Natural killer cell treated with Interleukin-12 subunit alpha and Interleukin-12 subunit beta and Interleukin-15 and Interleukin-18, amount 100 ng/mL, for 72 hours (primary cell): ENCODE measurements at regions not wholly inside any gene's neighbourhood (a gene's known extent, or its start where the extent isn't known, plus 50 kb on each side); places are given as distances from the start of the nearest gene placed in this dataset.
"Not testable (repeated sequence)": the region's sequence is repeated elsewhere in the genome, so short reads cannot be mapped to it uniquely, and the experiment has no call there.

Experiments
- ATAC-seq, 2 donors: fragments of 150-1000 bp; cut with Tn5 transposase in 1 of 2; sonication (Bioruptor Pico), chemical (Tn5 transposase) in 1 of 2; 2 replicates each; pipeline ENCODE4 v1.10.0; 2021
- DNase-seq: peaks from one replicate; pipeline ENCODE4 v3.0.0; 2022; ENCODE audit warnings: low spot score
- H3K27ac Mint-ChIP-seq, 2 donors: 1 replicate in 1 of 2; 2 replicates in 1 of 2; pipeline ENCODE4 v1.8.0; 2022; ENCODE audit warnings: mixed read lengths in 2 of 2, mild to moderate bottlenecking in 1 of 2, moderate library complexity in 1 of 2
- H3K27me3 Mint-ChIP-seq, 2 donors: 1 replicate in 1 of 2; 2 replicates in 1 of 2; pipeline ENCODE4 v1.8.0; 2022; ENCODE audit warnings: mixed read lengths in 2 of 2
- H3K36me3 Mint-ChIP-seq: one replicate; pipeline ENCODE4 v1.8.0; 2022; ENCODE audit warnings: mixed read lengths
- H3K4me1 Mint-ChIP-seq, 2 donors: 1 replicate in 1 of 2; 2 replicates in 1 of 2; pipeline ENCODE4 v1.8.0; 2022; ENCODE audit warnings: low read depth in 2 of 2, mixed read lengths in 2 of 2, mild to moderate bottlenecking in 1 of 2
- H3K4me3 Mint-ChIP-seq: one replicate; pipeline ENCODE4 v1.8.0; 2022; ENCODE audit warnings: mixed read lengths
- H3K9me3 Mint-ChIP-seq: 2 replicates; pipeline ENCODE4 v1.8.0; 2022; ENCODE audit warnings: mixed read lengths

DNA sequence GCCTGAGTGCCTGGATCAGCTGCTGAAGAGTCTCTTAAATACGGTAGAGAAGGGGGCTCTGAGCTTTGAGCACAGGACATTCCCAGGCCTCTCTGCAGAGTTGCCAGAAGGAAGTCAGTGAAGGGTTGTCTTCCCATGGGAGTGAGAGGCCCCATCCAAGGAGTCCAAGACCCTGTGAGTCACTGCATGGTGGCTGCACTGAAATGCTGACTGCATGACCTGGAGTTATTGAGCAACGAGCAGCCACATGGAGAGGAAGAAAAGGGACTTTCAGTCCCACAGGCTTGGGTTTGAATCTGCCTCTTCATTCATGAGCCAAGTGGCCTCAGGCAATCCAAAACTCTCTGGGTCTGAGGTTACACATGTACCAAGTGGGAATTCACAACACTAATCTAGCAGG lies 69.6 kb upstream of the RASGRF1 start:
- Mint-ChIP-seq H3K4me3 (no peak overlapping the region), H3K27ac (no peak overlapping the region), H3K27me3 (peaks cover 17 to 27% of the 10 kb centered on the region in 2 donors), H3K4me1 (no peaks in the 10 kb centered on the region), H3K36me3 (no peaks in the 10 kb centered on the region), H3K9me3 (no peaks in the 10 kb centered on the region)
- ATAC-seq (no peak), DNase-seq (no peak)

DNA sequence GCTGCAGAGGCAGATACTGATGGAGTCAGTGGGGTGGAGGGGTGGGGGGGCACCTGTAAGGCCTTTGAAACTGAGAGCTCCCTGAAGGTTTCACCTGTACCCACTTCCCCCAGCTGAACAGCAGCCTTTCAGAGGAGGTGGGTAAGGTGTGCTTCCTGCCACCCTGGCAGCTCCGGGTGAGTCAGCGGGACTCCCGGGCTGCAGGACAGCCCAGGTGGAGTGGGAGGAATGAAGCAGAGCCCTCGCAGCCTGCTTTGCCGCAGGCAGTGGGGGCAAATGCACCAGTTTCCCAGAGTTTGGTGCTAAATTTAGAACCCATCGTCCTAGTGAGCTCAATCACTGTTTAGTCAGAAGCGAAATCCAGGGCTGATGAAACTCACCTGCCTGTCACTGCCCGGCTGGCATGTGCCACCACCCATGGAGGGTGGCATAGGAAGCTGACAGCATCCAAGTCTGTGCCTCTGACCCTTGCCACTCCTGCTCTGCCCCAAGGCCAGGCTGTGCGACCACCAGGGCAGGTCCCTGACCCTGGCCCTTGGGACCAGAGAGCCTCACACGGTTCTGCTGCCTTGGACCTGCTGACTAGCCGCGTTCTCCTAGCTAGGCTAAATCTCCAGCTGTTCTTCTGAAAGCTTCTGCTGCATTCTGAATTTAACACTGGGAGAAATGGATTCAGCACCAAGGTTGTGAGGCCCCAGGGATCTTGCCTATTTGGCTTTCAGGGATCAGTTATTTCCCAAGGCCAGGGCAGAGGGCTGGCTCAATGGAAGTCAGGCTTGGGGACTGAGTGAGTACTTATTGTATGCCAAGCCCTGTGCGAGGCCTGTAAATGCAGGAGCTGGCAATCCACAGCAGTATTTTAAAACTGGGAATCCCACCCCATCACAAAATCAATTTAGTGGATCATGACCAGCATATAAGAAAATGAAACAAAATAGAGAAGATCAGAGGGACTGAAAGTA lies 67.3 kb upstream of the RASGRF1 start:
- no peak overlapping the region for H3K4me3 Mint-ChIP-seq
- DNase-seq: no peak
- peaks cover 8 to 9% of the 10 kb centered on the region in 2 donors for H3K27me3 Mint-ChIP-seq
- ATAC-seq: peak; percentile 33 to 45
- no peaks in the 10 kb centered on the region for H3K9me3 Mint-ChIP-seq
- no peaks in the 10 kb centered on the region for H3K4me1 Mint-ChIP-seq
- no peaks in the 10 kb centered on the region for H3K36me3 Mint-ChIP-seq
- no peak overlapping the region for H3K27ac Mint-ChIP-seq

DNA sequence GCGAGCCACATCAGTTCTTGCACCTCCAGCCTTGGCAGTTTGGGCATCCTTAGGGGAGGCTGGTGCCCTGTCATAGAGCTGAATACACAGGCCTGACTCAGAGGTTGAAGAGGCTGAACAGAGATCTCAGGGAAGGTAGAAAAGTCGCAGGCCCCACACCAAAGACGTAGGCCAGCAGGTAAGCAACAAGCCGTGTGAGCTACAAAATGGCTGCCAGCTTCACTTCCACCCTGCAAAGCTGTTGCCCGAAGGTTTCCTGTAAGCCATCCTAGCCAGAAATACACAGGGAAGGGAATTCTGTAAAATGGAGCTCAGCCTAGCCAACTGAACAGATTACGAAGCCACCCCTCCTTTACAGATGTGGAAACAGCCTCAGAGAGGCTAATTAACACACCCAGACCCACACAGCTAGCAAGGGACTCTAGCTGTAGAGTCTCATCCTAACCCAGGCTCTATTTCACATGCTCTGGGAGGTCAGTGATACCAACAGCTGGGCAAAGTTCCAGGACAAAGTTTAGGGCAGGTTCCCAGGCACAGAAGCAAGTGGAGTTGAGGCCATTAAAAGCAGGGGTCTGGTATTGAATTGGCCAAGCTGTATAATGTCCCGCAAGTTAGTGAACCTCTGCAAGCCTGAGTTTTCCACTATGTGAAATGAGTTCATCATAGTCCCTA lies 66.3 kb upstream of the RASGRF1 start:
- ATAC-seq: no peak
- H3K36me3 Mint-ChIP-seq: no peaks in the 10 kb centered on the region
- H3K27ac Mint-ChIP-seq: no peak overlapping the region
- H3K4me3 Mint-ChIP-seq: no peak overlapping the region
- no peak for DNase-seq
- no peaks in the 10 kb centered on the region for H3K9me3 Mint-ChIP-seq
- no peaks in the 10 kb centered on the region for H3K4me1 Mint-ChIP-seq
- H3K27me3 Mint-ChIP-seq: peaks cover 9 to 14% of the 10 kb centered on the region in 2 donors

DNA sequence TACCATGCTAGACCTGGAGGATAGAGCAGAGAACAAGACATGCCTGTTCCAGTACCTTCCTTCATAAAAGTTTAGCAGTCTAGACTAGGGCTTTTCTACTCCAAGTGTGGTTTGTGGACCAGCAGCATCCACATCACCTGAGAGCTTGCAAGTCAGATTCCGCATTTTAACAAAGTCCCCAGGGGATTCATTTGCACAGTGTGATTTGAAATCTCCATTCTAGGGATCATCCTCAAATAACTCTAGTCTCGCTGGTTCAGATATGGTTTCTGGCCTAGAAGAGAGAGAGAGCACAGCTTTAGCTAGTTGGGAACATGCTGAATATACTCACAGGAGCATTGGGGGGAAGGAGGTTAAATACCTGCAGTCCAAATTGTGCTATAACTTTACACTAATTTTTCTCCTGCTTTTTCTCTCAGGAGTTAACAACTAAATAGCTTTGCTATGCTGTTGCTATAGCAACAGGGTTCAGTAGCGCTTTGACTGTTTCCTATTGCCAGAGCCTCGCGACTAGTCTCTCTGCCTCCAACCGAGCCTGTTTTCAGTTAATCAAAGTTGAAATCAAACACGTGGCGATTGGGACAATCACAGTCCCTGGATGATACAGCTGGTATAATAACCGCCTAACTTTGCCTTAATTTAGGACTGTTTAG lies 64.0 kb upstream of the RASGRF1 start:
- Mint-ChIP-seq H3K4me1 (no peaks in the 10 kb centered on the region), H3K27ac (no peak overlapping the region)
- DNase-seq: no peak

DNA sequence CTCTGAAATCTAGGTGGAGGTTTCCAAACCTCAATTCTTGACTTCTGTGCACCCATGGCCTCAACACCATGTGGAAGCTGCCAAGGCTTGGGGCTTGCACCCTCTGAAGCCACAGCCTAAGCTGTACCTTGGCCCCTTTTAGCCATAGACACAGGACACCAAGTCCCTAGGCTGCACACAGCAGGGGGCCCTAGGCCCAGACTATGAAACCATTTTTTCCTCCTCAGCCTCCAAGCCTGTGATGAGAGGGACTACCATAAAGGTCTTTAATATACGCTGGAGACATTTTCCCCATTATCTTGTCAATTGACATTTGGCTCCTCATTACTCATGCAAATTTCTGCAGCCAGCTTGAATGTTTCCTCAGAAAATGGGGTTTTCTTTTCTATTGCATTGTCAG lies 53.7 kb upstream of the RASGRF1 start:
- H3K4me3 Mint-ChIP-seq, ATAC-seq, DNase-seq, H3K4me1 Mint-ChIP-seq, H3K9me3 Mint-ChIP-seq, H3K27ac Mint-ChIP-seq: not testable (repeated sequence)
- H3K27me3 Mint-ChIP-seq: peaks cover 33 to 58% of the 10 kb centered on the region in 2 donors
- H3K36me3 Mint-ChIP-seq: peaks cover 25% of the 10 kb centered on the region

More for the DNA sequence above, 64.0 kb upstream of the RASGRF1 start:
- peak in 1 of 2 donors; percentile 6 for ATAC-seq
- peaks cover 7 to 14% of the 10 kb centered on the region in 2 donors for H3K27me3 Mint-ChIP-seq
- H3K4me3 Mint-ChIP-seq: no peak overlapping the region
- peaks cover 5% of the 10 kb centered on the region for H3K36me3 Mint-ChIP-seq
- H3K9me3 Mint-ChIP-seq: no peaks in the 10 kb centered on the region

DNA sequence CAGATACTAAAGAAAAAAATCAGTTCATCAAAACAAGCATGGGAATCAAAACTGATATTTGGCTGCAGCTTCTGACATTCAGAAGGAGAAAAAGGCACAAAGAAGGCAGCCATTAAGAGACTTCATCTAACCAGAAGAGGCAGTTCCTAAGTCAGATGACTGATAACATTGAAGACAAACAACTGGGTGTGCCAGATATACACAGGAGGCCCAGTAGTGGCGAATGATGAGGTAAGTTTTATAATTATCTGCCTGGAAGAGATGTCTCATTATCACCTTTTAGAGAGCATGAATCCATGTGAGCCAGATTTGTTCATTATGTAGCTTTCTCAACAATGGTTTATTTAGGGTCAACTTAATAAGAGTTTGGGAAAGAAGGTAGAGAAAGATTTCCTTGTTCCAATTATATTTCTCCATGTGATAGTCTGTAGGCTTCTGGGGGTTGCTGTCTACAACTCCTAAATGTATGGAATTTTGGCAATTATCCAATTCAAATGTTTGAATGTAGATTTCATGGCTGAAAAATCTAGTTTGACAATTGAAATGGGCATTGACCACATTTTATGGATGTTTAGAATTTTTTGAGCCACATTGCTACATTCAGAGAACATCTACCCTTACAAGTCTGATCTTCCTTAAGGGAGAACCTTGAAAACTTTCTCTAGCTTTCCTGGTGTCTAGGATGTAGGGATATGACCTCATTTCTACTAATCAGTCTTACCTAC lies 50.4 kb upstream of the RASGRF1 start:
- H3K36me3 Mint-ChIP-seq: peaks cover 18% of the 10 kb centered on the region
- H3K9me3 Mint-ChIP-seq: peaks cover 3% of the 10 kb centered on the region
- no peak for DNase-seq
- H3K27me3 Mint-ChIP-seq: peaks cover 39 to 55% of the 10 kb centered on the region in 2 donors
- H3K4me1 Mint-ChIP-seq: no peaks in the 10 kb centered on the region
- H3K4me3 Mint-ChIP-seq: no peak overlapping the region
- no peak overlapping the region for H3K27ac Mint-ChIP-seq
- ATAC-seq: no peak
